ENCODE measurements at regions not wholly inside any gene's neighbourhood (a gene's known extent, or its start where the extent isn't known, plus 50 kb on each side); places are given as distances from the start of the nearest gene placed in this dataset.

DNA sequence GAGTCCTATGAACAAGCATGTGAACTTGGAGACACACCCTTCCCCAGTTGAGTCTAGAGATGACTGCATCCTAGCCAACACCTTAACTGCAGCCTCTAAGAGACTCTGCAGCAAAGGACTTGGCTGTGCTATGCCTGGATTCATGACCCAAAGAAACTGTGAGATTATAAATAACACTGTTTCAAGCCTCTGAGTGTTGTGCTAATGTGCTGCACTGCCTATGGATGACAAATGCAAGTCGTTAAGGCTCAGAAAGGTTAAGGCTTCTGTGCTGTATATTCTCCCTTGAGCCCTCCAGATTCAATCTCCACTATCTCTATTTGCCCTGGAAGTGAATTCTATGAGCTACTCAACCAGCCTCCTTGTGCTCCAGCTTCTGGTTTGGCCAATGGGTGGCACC lies 116.5 kb upstream of the CBLN4 start:
- Histone ChIP-seq H3K4me1 (ENCODE audit: insufficient read depth, low read length) (no peaks in the 10 kb centered on the region), H3K27me3 (ENCODE audit: control insufficient read depth in 1 of 2, insufficient read depth in 2 of 2, low read length in 2 of 2) (no peaks in the 10 kb centered on the region), H3K36me3 (ENCODE audit: insufficient read depth, low read length) (no peaks in the 10 kb centered on the region), H3K27ac (ENCODE audit: low read depth in 1 of 2, low read length in 2 of 2) (no peak overlapping the region), H3K9me3 (ENCODE audit: control insufficient read depth in 1 of 2, insufficient read depth in 1 of 2, low read length in 2 of 2) (no peaks in the 10 kb centered on the region), H3K4me3 (ENCODE audit: low read length) (no peak overlapping the region)
- Mint-ChIP-seq H3K27ac (no peak overlapping the region), H3K9me3 (peaks cover 9% of the 10 kb centered on the region), H3K27me3 (no peaks in the 10 kb centered on the region), H3K4me3 (no peak overlapping the region), H3K4me1 (ENCODE audit: low read depth) (no peaks in the 10 kb centered on the region), H3K36me3 (ENCODE audit: low read depth) (no peaks in the 10 kb centered on the region)
- CTCF ChIA-PET = no interaction called here
- no peak for DNase-seq
- POLR2A ChIA-PET = no interaction called here
- intact Hi-C loops (cut with DNase I, micrococcal nuclease) = no loop called here
- no peak for ATAC-seq (ENCODE audit: poor library complexity)
- TF ChIP-seq, protein P1, sequence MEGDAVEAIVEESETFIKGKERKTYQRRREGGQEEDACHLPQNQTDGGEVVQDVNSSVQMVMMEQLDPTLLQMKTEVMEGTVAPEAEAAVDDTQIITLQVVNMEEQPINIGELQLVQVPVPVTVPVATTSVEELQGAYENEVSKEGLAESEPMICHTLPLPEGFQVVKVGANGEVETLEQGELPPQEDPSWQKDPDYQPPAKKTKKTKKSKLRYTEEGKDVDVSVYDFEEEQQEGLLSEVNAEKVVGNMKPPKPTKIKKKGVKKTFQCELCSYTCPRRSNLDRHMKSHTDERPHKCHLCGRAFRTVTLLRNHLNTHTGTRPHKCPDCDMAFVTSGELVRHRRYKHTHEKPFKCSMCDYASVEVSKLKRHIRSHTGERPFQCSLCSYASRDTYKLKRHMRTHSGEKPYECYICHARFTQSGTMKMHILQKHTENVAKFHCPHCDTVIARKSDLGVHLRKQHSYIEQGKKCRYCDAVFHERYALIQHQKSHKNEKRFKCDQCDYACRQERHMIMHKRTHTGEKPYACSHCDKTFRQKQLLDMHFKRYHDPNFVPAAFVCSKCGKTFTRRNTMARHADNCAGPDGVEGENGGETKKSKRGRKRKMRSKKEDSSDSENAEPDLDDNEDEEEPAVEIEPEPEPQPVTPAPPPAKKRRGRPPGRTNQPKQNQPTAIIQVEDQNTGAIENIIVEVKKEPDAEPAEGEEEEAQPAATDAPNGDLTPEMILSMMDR (IDR thresholded peaks at IDR 0.05) = no peak

DNA sequence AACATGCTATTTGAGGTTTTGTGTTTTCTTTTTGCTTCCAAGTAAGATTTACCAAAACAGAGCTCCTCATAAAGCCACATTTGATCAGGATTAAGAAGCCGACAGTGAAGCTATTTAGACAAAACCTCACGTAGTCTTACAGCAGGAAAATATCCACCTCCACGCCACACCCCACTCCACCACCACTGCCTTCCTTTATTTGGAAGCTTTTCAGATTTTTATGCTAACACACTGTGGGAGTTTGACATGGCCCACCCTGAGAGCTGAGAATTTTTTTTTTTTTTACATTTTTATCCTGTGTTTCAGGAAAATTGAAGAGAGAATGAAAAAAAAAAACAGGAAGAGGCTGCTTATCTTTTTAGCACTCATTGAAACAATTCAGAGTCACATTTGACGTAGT lies 104.8 kb upstream of the MC3R start:
- Histone ChIP-seq H3K27me3 (ENCODE audit: control insufficient read depth in 1 of 2, insufficient read depth in 2 of 2, low read length in 2 of 2) (no peaks in the 10 kb centered on the region), H3K4me1 (ENCODE audit: insufficient read depth, low read length) (no peaks in the 10 kb centered on the region), H3K4me3 (ENCODE audit: low read length) (no peak overlapping the region), H3K27ac (ENCODE audit: low read depth in 1 of 2, low read length in 2 of 2) (no peak overlapping the region), H3K9me3 (ENCODE audit: control insufficient read depth in 1 of 2, insufficient read depth in 1 of 2, low read length in 2 of 2) (peaks cover 0 to 8% of the 10 kb centered on the region in 2 experiments), H3K36me3 (ENCODE audit: insufficient read depth, low read length) (no peaks in the 10 kb centered on the region)
- ATAC-seq (ENCODE audit: poor library complexity) = no peak
- no peak for DNase-seq
- Mint-ChIP-seq H3K27me3 (peaks cover 12% of the 10 kb centered on the region), H3K9me3 (peaks cover 7% of the 10 kb centered on the region), H3K27ac (no peak overlapping the region), H3K4me3 (no peak overlapping the region), H3K4me1 (ENCODE audit: low read depth) (no peaks in the 10 kb centered on the region), H3K36me3 (ENCODE audit: low read depth) (no peaks in the 10 kb centered on the region)
- intact Hi-C loops (cut with DNase I, micrococcal nuclease) = no loop called here
- POLR2A ChIA-PET = no interaction called here
- TF ChIP-seq, protein P1 (IDR thresholded peaks at IDR 0.05) = no peak
- CTCF ChIA-PET = interaction anchor here (0.6 kb wide), 1 partner anchor 495 kb away, joined by 3 read pairs; no protein-coding TSS in a partner anchor

DNA sequence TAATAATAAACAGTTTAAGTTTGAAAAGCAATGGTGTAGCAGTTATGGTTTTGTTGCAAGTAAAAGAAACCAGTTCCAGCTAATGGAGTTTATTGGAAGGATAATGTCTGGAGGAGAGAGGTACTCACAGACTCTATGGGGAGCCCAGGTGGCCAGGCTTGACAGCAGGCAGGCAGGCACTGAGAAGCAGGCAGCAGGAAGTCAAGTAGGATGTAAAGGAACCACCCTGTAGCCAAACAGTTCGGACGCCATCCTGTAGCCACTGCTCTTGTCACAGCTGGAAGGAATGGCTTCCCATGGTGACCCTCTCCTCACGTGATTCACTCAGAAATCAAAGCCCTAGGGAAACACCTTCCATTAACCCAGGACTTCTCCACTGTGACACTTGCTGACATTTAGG lies 96.7 kb upstream of the MC3R start:
- no peaks in the 10 kb centered on the region for H3K9me3 Mint-ChIP-seq
- TF ChIP-seq, protein P1 (IDR thresholded peaks at IDR 0.05) = no peak
- no peaks in the 10 kb centered on the region for H3K27me3 ChIP-seq (ENCODE audit: control insufficient read depth in 1 of 2, insufficient read depth in 2 of 2, low read length in 2 of 2)
- ChIA-PET POLR2A (no interaction called here), CTCF (no interaction called here)
- no peak overlapping the region for H3K27ac ChIP-seq (ENCODE audit: low read depth in 1 of 2, low read length in 2 of 2)
- no peak overlapping the region for H3K4me3 ChIP-seq (ENCODE audit: low read length)
- peaks cover 13% of the 10 kb centered on the region for H3K27me3 Mint-ChIP-seq
- peaks cover 0 to 4% of the 10 kb centered on the region in 2 experiments for H3K9me3 ChIP-seq (ENCODE audit: control insufficient read depth in 1 of 2, insufficient read depth in 1 of 2, low read length in 2 of 2)
- intact Hi-C loops (cut with DNase I, micrococcal nuclease) = no loop called here
- DNase-seq (no peak), ATAC-seq (ENCODE audit: poor library complexity) (no peak)
- no peaks in the 10 kb centered on the region for H3K36me3 ChIP-seq (ENCODE audit: insufficient read depth, low read length)
- H3K27ac Mint-ChIP-seq = no peak overlapping the region
- H3K36me3 Mint-ChIP-seq (ENCODE audit: low read depth) = no peaks in the 10 kb centered on the region
- no peaks in the 10 kb centered on the region for H3K4me1 ChIP-seq (ENCODE audit: insufficient read depth, low read length)
- H3K4me1 Mint-ChIP-seq (ENCODE audit: low read depth) = no peaks in the 10 kb centered on the region
- no peak overlapping the region for H3K4me3 Mint-ChIP-seq
